Esophagus muscularis mucosa (tissue), 4 donors: ENCODE measurements at regions not wholly inside any gene's neighbourhood (a gene's known extent, or its start where the extent isn't known, plus 50 kb on each side); places are given as distances from the start of the nearest gene placed in this dataset.

Experiments
- DNase-seq: peaks from one replicate; pipeline ENCODE4 v3.0.0-alpha.2; 2017; ENCODE audit errors: extremely low spot score
- H3K27ac ChIP-seq, 4 donors: fragments of 200-600 bp; sonication (generic); replicated peaks in 1 of 4; 1 replicate in 3 of 4; 2 replicates in 1 of 4; pipeline ENCODE4 v1.5.1; 2016 to 2019; ENCODE audit warnings: mild to moderate bottlenecking in 1 of 4
- H3K27me3 ChIP-seq, 4 donors: fragments of 200-600 bp; sonication (generic); one replicate each; pipeline versions ENCODE4 v1.5.1 to v1.6.0; 2016 to 2019
- H3K36me3 ChIP-seq, 4 donors: fragments of 200-600 bp; sonication (generic); one replicate each; pipeline ENCODE4 v1.5.1; 2016 to 2019
- H3K4me1 ChIP-seq, 4 donors: fragments of 200-600 bp; sonication (generic); one replicate each; pipeline ENCODE4 v1.5.1; 2016 to 2019
- H3K4me3 ChIP-seq, 4 donors: fragments of 200-600 bp; sonication (generic); 1 replicate in 2 of 4; 2 replicates in 2 of 4; pipeline ENCODE4 v1.5.1; 2016 to 2019; ENCODE audit warnings: mild to moderate bottlenecking in 4 of 4, moderate library complexity in 1 of 4
- H3K9me3 ChIP-seq, 4 donors: fragments of 200-600 bp; sonication (generic); 1 replicate in 3 of 4; 2 replicates in 1 of 4; pipeline ENCODE4 v1.5.1; 2016 to 2019
- EP300 ChIP-seq: sonication (generic); formaldehyde crosslinking; IDR thresholded peaks from one replicate; pipeline ENCODE4 v1.6.1; 2017; ENCODE audit warnings: antibody characterized with exemption
- POLR2A ChIP-seq: fragments of 450-650 bp; IDR thresholded peaks from one replicate; pipeline ENCODE4 v1.6.1; 2017; ENCODE audit warnings: antibody characterized with exemption, moderate library complexity, mild to moderate bottlenecking, low read depth
- POLR2AphosphoS5 ChIP-seq, 2 donors: sonication (generic); formaldehyde crosslinking; IDR thresholded peaks; one replicate each; pipeline ENCODE4 v1.6.1; 2017; ENCODE audit warnings: antibody characterized with exemption in 2 of 2
- WGBS: methylation state at CpG from one replicate; pipeline ENCODE4 v1.1.5; 2018; 5-methylcytosine and 5-hydroxymethylcytosine counted together
- intact Hi-C: fragments of 100-400 bp; cut with DNase I; formaldehyde crosslinking; loops from one replicate; pipeline ENCODE4 v1.15.1; 2023
- TF ChIP-seq, protein P1 (sequence below), 3 experiments: fragments of 200-600 bp in 2 of 3; fragments of 450-650 bp in 1 of 3; sonication (generic) in 2 of 3; IDR thresholded peaks; one replicate each; pipeline ENCODE4 v1.5.1; 2017 to 2019; ENCODE audit warnings: antibody characterized with exemption in 3 of 3, mild to moderate bottlenecking in 2 of 3, moderate library complexity in 1 of 3

DNA sequence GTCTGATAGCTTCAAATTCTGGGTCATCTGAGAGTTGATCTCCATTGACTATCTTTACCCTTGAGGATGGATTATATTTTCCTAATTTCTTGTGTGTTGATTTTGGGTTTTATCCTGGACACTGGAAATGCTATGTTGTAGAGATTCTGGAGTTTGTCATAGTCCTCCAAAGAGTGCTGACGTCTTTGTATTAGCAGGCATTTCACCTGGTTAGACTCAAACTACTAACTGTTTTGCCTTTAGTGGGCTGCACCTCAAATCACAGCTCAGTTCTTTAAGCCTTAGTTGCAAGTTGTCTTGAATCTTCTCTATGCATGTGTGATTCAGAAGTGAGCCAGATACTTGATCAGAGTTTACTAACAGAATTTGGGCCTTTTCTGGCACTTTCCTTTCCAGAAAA, 264.3 kb downstream of the RPS24 start:
- no peak for DNase-seq
- Histone ChIP-seq H3K4me1 (peaks cover 6 to 51% (median 42%) of the 10 kb centered on the region in 4 donors), H3K9me3 (no peaks in the 10 kb centered on the region), H3K27me3 (no peaks in the 10 kb centered on the region), H3K27ac (no peak overlapping the region), H3K4me3 (no peak overlapping the region), H3K36me3 (no peaks in the 10 kb centered on the region)
- WGBS, result 80% methylated on average over 1 of the region's 1 CpG
- intact Hi-C loops, result no loop called here
- TF ChIP-seq POLR2AphosphoS5 (IDR thresholded peaks at IDR 0.05) (no peak), EP300 (no peak), POLR2A (no peak)
- TF ChIP-seq, protein P1, sequence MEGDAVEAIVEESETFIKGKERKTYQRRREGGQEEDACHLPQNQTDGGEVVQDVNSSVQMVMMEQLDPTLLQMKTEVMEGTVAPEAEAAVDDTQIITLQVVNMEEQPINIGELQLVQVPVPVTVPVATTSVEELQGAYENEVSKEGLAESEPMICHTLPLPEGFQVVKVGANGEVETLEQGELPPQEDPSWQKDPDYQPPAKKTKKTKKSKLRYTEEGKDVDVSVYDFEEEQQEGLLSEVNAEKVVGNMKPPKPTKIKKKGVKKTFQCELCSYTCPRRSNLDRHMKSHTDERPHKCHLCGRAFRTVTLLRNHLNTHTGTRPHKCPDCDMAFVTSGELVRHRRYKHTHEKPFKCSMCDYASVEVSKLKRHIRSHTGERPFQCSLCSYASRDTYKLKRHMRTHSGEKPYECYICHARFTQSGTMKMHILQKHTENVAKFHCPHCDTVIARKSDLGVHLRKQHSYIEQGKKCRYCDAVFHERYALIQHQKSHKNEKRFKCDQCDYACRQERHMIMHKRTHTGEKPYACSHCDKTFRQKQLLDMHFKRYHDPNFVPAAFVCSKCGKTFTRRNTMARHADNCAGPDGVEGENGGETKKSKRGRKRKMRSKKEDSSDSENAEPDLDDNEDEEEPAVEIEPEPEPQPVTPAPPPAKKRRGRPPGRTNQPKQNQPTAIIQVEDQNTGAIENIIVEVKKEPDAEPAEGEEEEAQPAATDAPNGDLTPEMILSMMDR (IDR thresholded peaks at IDR 0.05), result no peak

DNA sequence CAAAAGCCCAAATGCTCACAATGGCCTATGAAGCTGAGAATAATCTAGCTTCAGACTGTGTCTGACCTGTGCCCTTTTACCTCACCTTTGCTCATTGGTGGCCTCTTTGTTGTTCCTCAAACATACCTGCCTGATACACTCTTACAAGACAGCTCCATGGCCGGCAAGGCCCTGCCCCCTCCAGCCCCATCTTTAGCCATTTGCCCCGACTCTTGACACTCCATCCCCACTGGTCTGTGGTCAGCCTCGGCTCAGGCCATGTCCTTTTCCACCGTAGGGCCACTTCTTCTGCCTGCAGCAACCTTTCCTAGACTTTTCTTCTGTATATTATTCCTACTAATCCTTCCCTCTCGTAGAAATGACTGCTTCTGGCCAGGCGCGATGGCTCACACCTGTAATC, 265.2 kb downstream of the RPS24 start:
- TF ChIP-seq EP300, result no peak
- TF ChIP-seq POLR2A, result no peak
- TF ChIP-seq, protein P1 (IDR thresholded peaks at IDR 0.05), result no peak
- TF ChIP-seq POLR2AphosphoS5 (IDR thresholded peaks at IDR 0.05), result no peak
- WGBS, result 92% methylated on average over 7 of the region's 7 CpGs
- Histone ChIP-seq H3K27ac (no peak overlapping the region), H3K4me1 (peaks cover 10 to 47% (median 39%) of the 10 kb centered on the region in 4 donors), H3K9me3 (no peaks in the 10 kb centered on the region), H3K4me3 (no peak overlapping the region), H3K36me3 (no peaks in the 10 kb centered on the region), H3K27me3 (no peaks in the 10 kb centered on the region)
- intact Hi-C loops, result no loop called here
- DNase-seq, result no peak

DNA sequence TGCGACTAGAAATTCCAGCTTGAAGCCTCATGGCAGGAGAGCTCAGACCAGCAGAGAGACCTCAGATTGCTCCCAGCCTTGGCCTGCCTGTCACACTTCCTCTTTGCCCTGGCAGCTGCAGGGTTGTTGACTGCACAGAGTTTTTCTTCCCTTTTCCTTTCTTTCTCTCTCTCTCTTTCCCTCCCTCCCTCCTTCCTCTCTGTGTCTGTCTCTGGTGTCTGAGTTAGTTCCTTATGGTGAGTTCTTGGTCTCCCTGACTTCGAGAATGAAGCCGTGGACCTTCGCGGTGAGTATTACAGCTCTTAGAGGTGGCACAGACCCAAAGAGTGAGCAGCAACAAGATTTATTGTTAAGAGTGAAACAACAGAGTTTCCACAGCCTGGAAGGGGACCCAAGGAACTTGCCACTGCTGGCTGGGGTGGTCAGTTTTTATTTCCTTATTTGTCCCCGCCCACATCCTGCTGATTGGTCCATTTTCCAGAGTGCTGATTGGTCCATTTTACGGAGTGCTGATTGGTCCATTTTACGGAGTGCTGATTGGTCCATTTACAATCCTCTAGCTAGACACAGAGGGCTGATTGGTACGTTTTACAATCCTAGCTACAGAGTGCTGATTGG, 266.3 kb downstream of the RPS24 start:
- 79% methylated on average over 9 of the region's 9 CpGs for WGBS
- intact Hi-C loops, result loop anchor here (5.0 to 10.0 kb wide), 4 partner anchors 88 to 897 kb away; partner anchors contain the start of gene ZMIZ1
- H3K4me3 ChIP-seq, result no peak overlapping the region
- no peaks in the 10 kb centered on the region for H3K27me3 ChIP-seq
- no peaks in the 10 kb centered on the region for H3K9me3 ChIP-seq
- TF ChIP-seq, protein P1 (IDR thresholded peaks at IDR 0.05), result no peak
- TF ChIP-seq POLR2A (no peak), POLR2AphosphoS5 (IDR thresholded peaks at IDR 0.05) (no peak), EP300 (no peak)
- H3K27ac ChIP-seq, result peak overlapping the region; percentile 40 to 62 (median 48)
- no peaks in the 10 kb centered on the region for H3K36me3 ChIP-seq
- H3K4me1 ChIP-seq, result peaks cover 11 to 39% (median 30%) of the 10 kb centered on the region in 4 donors
- DNase-seq, result no peak

DNA sequence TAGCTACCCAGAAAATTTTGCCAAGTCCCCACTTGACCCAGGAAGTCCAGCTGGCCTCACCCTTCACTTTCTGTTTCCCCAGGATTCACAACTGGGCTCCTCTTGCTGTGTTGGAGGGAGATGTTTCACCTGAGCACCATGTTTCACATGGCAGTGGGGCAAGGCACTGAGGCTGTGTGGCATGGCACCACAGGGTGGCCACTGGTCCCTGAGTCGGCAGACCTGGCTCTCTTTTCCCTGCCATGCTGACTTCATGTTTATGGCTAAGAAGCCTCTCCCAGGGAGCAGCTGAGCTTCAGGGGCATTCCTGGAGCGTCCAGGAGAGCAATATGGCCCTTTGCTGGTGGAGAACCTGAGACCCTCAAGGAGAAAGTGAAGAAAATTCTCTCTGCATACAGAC, 266.9 kb downstream of the RPS24 start:
- H3K9me3 ChIP-seq, result no peaks in the 10 kb centered on the region
- 93% methylated on average over 2 of the region's 2 CpGs for WGBS
- no peaks in the 10 kb centered on the region for H3K36me3 ChIP-seq
- H3K27me3 ChIP-seq, result no peaks in the 10 kb centered on the region
- no peak overlapping the region for H3K4me3 ChIP-seq
- intact Hi-C loops, result loop anchor here (5.0 to 10.0 kb wide), 4 partner anchors 88 to 897 kb away; partner anchors contain the start of gene ZMIZ1
- H3K27ac ChIP-seq, result peak overlapping the region in 2 of 4 donors; percentile 53 to 62
- H3K4me1 ChIP-seq, result peaks cover 11 to 39% (median 24%) of the 10 kb centered on the region in 4 donors
- TF ChIP-seq POLR2AphosphoS5 (IDR thresholded peaks at IDR 0.05) (no peak), POLR2A (no peak), EP300 (no peak)
- TF ChIP-seq, protein P1 (IDR thresholded peaks at IDR 0.05), result no peak
- no peak for DNase-seq
